ENCODE measurements at regions not wholly inside any gene's neighbourhood (a gene's known extent, or its start where the extent isn't known, plus 50 kb on each side); places are given as distances from the start of the nearest gene placed in this dataset.
"Not testable (repeated sequence)": the region's sequence is repeated elsewhere in the genome, so short reads cannot be mapped to it uniquely, and the experiment has no call there.

GRCh38 chr13:59038824-59039223 lies 1124.9 kb downstream of the DIAPH3 start:
- no peak for DNase-seq

GRCh38 chr13:59043016-59043415 lies 1120.7 kb downstream of the DIAPH3 start:
- no peak for DNase-seq

- no peak for DNase-seq
Observed at GRCh38 chr13:59047546-59047945, 1116.2 kb downstream of the DIAPH3 start.

- DNase-seq, result no peak
Observed at GRCh38 chr13:59061621-59062020, 1102.1 kb downstream of the DIAPH3 start.

- DNase-seq, result no peak
Observed at GRCh38 chr13:59064042-59064441, 1099.7 kb downstream of the DIAPH3 start.

- DNase-seq, result not testable (repeated sequence)
Observed at GRCh38 chr13:59076386-59076785, 1087.3 kb downstream of the DIAPH3 start.

GRCh38 chr13:59086147-59086546 lies 1077.6 kb downstream of the DIAPH3 start:
- no peak for DNase-seq

GRCh38 chr13:59088716-59089115 lies 1075.0 kb downstream of the DIAPH3 start:
- DNase-seq, result no peak

- no peak for DNase-seq
Observed at GRCh38 chr13:59094181-59094580, 1069.5 kb downstream of the DIAPH3 start.

GRCh38 chr13:59099182-59099974 lies 1064.3 kb downstream of the DIAPH3 start:
- DNase-seq, result no peak

- no peak for DNase-seq
Observed at GRCh38 chr13:59103004-59103768, 1060.5 kb downstream of the DIAPH3 start.

- no peak for DNase-seq
Observed at GRCh38 chr13:59111751-59112171, 1052.0 kb downstream of the DIAPH3 start.

GRCh38 chr13:59112221-59112718 lies 1051.5 kb downstream of the DIAPH3 start:
- no peak for DNase-seq

GRCh38 chr13:59119475-59119874 lies 1044.3 kb downstream of the DIAPH3 start:
- no peak for DNase-seq

- DNase-seq, result no peak
Observed at GRCh38 chr13:59120297-59120843, 1043.4 kb downstream of the DIAPH3 start.

GRCh38 chr13:59121507-59121906 lies 1042.2 kb downstream of the DIAPH3 start:
- DNase-seq, result no peak

GRCh38 chr13:59126474-59126873 lies 1037.3 kb downstream of the DIAPH3 start:
- no peak for DNase-seq

- no peak for DNase-seq
Observed at GRCh38 chr13:59133903-59134302, 1029.8 kb downstream of the DIAPH3 start.

GRCh38 chr13:59144700-59145099 lies 1019.0 kb downstream of the DIAPH3 start:
- DNase-seq, result no peak

- no peak for DNase-seq
Observed at GRCh38 chr13:59145381-59145780, 1018.3 kb downstream of the DIAPH3 start.

- no peak for DNase-seq
Observed at GRCh38 chr13:59157181-59157580, 1006.5 kb downstream of the DIAPH3 start.

- no peak for DNase-seq
Observed at GRCh38 chr13:59166174-59166573, 997.6 kb downstream of the DIAPH3 start.

GRCh38 chr13:59172076-59172475 lies 991.7 kb downstream of the DIAPH3 start:
- DNase-seq, result no peak

- peak; percentile 2 for DNase-seq
Observed at GRCh38 chr13:59176775-59177174, 987.0 kb downstream of the DIAPH3 start.

Measured in hematopoietic multipotent progenitor cell treated with erythropoietin and hydrocortisone succinate and interleukin-3 and kit ligand, for 6 days (in vitro differentiated cells).